Liver (tissue), 3 donors: ENCODE measurements at regions not wholly inside any gene's neighbourhood (a gene's known extent, or its start where the extent isn't known, plus 50 kb on each side); places are given as distances from the start of the nearest gene placed in this dataset.

Experiments used
- ATF3 ChIP-seq: IDR thresholded peaks from 2 replicates; pipeline ENCODE4 v1.6.1; 2016; ENCODE audit warnings: antibody characterized with exemption
- CTCF ChIP-seq: fragments of 150-350 bp; IDR thresholded peaks from 2 replicates; pipeline ENCODE4 v1.5.1; 2017; ENCODE audit warnings: improper control_type of control experiment, low read depth, low read length; ENCODE audit not compliant: missing input control
- EGR1 ChIP-seq, 2 donors: IDR thresholded peaks; 2 replicates each; pipeline ENCODE4 v1.6.1; 2016 to 2018; ENCODE audit warnings: antibody characterized with exemption in 2 of 2, low read depth in 2 of 2
- FOXA1 ChIP-seq: IDR thresholded peaks from 2 replicates; pipeline ENCODE4 v1.6.1; 2016; ENCODE audit warnings: antibody characterized with exemption
- HNF4G ChIP-seq: IDR thresholded peaks from 2 replicates; pipeline ENCODE4 v1.6.1; 2016; ENCODE audit warnings: antibody characterized with exemption
- JUND ChIP-seq, 2 donors: IDR thresholded peaks; 2 replicates each; pipeline ENCODE4 v1.6.1; 2016; ENCODE audit warnings: antibody characterized with exemption in 2 of 2
- RAD21 ChIP-seq, 2 donors: IDR thresholded peaks; 2 replicates each; pipeline ENCODE4 v1.6.1; 2016; ENCODE audit warnings: antibody characterized with exemption in 2 of 2, mild to moderate bottlenecking in 2 of 2
- REST ChIP-seq: IDR thresholded peaks from 2 replicates; pipeline ENCODE4 v1.6.1; 2016; ENCODE audit warnings: antibody characterized with exemption, mild to moderate bottlenecking
- RXRA ChIP-seq, 2 donors: IDR thresholded peaks; 2 replicates each; pipeline ENCODE4 v1.6.1; 2017 to 2018; ENCODE audit warnings: antibody characterized with exemption in 2 of 2, mild to moderate bottlenecking in 1 of 2
- TAF1 ChIP-seq: conservative IDR thresholded peaks from 2 replicates; pipeline ENCODE4 v1.6.1; 2016; ENCODE audit warnings: antibody characterized with exemption, mild to moderate bottlenecking
- ZBTB33 ChIP-seq: IDR thresholded peaks from 2 replicates; pipeline ENCODE4 v1.6.1; 2016; ENCODE audit warnings: antibody characterized with exemption
- donor health status: healthy.
- donor health status: healthy.

- TF ChIP-seq CTCF (no peak), RAD21 (IDR thresholded peaks at IDR 0.05) (no peak), REST (no peak), RXRA (IDR thresholded peaks at IDR 0.05) (no peak), TAF1 (no peak), JUND (IDR thresholded peaks at IDR 0.05) (no peak), HNF4G (no peak), FOXA1 (no peak), ZBTB33 (no peak), EGR1 (IDR thresholded peaks at IDR 0.05; ENCODE audit: low read depth in 2 of 2) (no peak), ATF3 (no peak)
These were observed 535.8 kb downstream of the TBL1XR1 start for GRCh38 chr3:176661432-176661964.
